NCI-H510A treated with DMSO at 0.1 percent for 48 hours (cell line): ENCODE measurements at regions not wholly inside any gene's neighbourhood (a gene's known extent, or its start where the extent isn't known, plus 50 kb on each side); places are given as distances from the start of the nearest gene placed in this dataset.

Experiments
- DNase-seq: peaks from one replicate; lab custom pipeline; 2025; lab: John Stamatoyannopoulos, UW

GRCh38 chr9:81389569-81389993 is 299.8 kb downstream of the TLE1 start:
- no peak for DNase-seq

- DNase-seq: no peak
Observed at GRCh38 chr9:81388831-81389230, 300.5 kb downstream of the TLE1 start.

GRCh38 chr9:81387360-81388106 is 301.8 kb downstream of the TLE1 start:
- DNase-seq: no peak

GRCh38 chr9:81384911-81385310 is 304.4 kb downstream of the TLE1 start:
- DNase-seq: no peak

GRCh38 chr9:81382281-81382680 is 307.1 kb downstream of the TLE1 start:
- DNase-seq: no peak

GRCh38 chr9:81381694-81382093 is 307.7 kb downstream of the TLE1 start:
- DNase-seq: no peak

GRCh38 chr9:81380504-81381359 is 308.6 kb downstream of the TLE1 start:
- DNase-seq: no peak

GRCh38 chr9:81379655-81380054 is 309.7 kb downstream of the TLE1 start:
- no peak for DNase-seq

- no peak for DNase-seq
Observed at GRCh38 chr9:81377921-81378320, 311.4 kb downstream of the TLE1 start.

GRCh38 chr9:81377320-81377719 is 312.0 kb downstream of the TLE1 start:
- no peak for DNase-seq

GRCh38 chr9:81375187-81376100 is 313.9 kb downstream of the TLE1 start:
- DNase-seq: no peak

GRCh38 chr9:81374459-81375186 is 314.7 kb downstream of the TLE1 start:
- no peak for DNase-seq

- no peak for DNase-seq
Observed at GRCh38 chr9:81373294-81373693, 316.1 kb downstream of the TLE1 start.

GRCh38 chr9:81372628-81373191 is 316.6 kb downstream of the TLE1 start:
- no peak for DNase-seq

GRCh38 chr9:81371824-81372223 is 317.5 kb downstream of the TLE1 start:
- no peak for DNase-seq

- DNase-seq: no peak
Observed at GRCh38 chr9:81370650-81371049, 318.7 kb downstream of the TLE1 start.

GRCh38 chr9:81370096-81370495 is 319.3 kb downstream of the TLE1 start:
- DNase-seq: no peak

- DNase-seq: no peak
Observed at GRCh38 chr9:81369121-81369520, 320.2 kb downstream of the TLE1 start.

GRCh38 chr9:81363916-81364480 is 325.3 kb downstream of the TLE1 start:
- no peak for DNase-seq

GRCh38 chr9:81361296-81361695 is 328.1 kb downstream of the TLE1 start:
- DNase-seq: no peak

GRCh38 chr9:81351166-81351565 is 338.2 kb downstream of the TLE1 start:
- DNase-seq: no peak
